ENCODE measurements at regions not wholly inside any gene's neighbourhood (a gene's known extent, or its start where the extent isn't known, plus 50 kb on each side); places are given as distances from the start of the nearest gene placed in this dataset.

DNA sequence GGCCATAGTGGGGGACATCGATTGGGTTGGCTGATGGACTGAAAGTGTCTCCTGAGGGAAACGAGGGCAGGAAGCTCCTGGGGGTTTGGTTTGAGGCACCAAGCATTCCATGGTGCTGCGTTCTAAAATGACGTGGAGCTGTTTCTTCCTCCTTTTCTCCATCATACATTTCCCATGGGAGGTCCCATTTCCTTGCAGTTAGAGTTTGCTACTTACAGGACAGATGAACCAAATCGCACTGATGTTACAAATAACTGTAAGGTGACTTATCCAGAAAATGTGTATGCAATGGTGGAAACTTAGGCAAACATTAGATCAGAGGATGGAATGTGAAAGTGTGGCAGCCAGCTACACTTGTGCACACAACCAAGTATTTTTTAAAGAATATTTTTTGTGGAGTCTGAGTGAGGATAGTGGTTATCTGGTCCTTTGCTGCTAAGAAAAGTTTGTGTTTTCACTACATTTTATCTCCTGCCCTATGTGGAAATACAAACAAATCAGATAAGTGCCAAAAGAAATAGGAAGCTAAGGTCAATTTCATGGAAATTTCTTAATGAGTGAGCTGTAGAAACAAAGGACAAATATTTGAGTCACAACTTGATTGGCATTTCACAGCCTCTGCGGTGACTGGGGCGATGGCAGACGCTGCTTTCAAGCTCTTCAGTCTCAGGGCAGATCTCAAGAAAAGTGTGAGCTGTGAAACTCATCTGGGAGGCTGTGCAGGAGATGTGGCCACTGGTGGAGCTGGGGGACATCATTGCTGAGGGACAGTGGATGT, 256.2 kb downstream of the TSN start:
- Histone ChIP-seq H3K27ac (ENCODE audit: low read length) (no peak overlapping the region), H3K36me3 (ENCODE audit: control insufficient read depth in 2 of 2, insufficient read depth in 2 of 2, low read length in 2 of 2) (no peaks in the 10 kb centered on the region), H3K9ac (ENCODE audit: low read length in 2 of 2) (no peak overlapping the region), H3K4me3 (ENCODE audit: low read length in 2 of 2) (no peak overlapping the region), H3K27me3 (ENCODE audit: control insufficient read depth in 1 of 2, insufficient read depth in 2 of 2, low read length in 2 of 2) (no peaks in the 10 kb centered on the region), H3K4me1 (ENCODE audit: control insufficient read depth, insufficient read depth, low read length) (no peaks in the 10 kb centered on the region), H3K9me3 (ENCODE audit: control insufficient read depth in 2 of 2, low read length in 2 of 2) (no peaks in the 10 kb centered on the region)

DNA sequence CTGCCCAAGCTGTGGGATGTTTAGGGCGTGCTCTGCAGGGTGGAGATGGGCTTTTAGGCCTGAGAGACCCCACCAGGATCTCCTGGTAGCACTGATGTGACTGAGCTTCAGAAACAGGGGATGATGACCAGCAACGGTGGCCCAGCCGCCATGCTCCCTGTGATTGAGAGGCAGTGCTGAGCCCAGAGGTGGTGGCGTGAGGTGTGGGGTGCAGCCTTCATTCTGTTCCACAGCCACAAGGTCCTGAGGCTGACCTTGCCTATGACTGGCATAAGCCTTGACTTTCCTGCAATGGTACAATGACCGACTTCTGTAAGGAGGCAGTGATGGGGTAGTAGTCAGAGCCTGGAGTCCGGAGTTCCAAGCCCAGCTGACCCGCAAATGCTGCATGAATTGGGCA, 263.3 kb downstream of the TSN start:
- Histone ChIP-seq H3K4me3 (ENCODE audit: low read length in 2 of 2) (no peak overlapping the region), H3K9ac (ENCODE audit: low read length in 2 of 2) (no peak overlapping the region), H3K27ac (ENCODE audit: low read length) (no peak overlapping the region), H3K36me3 (ENCODE audit: control insufficient read depth in 2 of 2, insufficient read depth in 2 of 2, low read length in 2 of 2) (no peaks in the 10 kb centered on the region), H3K27me3 (ENCODE audit: control insufficient read depth in 1 of 2, insufficient read depth in 2 of 2, low read length in 2 of 2) (no peaks in the 10 kb centered on the region), H3K9me3 (ENCODE audit: control insufficient read depth in 2 of 2, low read length in 2 of 2) (no peaks in the 10 kb centered on the region), H3K4me1 (ENCODE audit: control insufficient read depth, insufficient read depth, low read length) (no peaks in the 10 kb centered on the region)

- no peak overlapping the region for H3K27ac ChIP-seq (ENCODE audit: low read length)
- no peaks in the 10 kb centered on the region for H3K9me3 ChIP-seq (ENCODE audit: control insufficient read depth in 2 of 2, low read length in 2 of 2)
- no peaks in the 10 kb centered on the region for H3K36me3 ChIP-seq (ENCODE audit: control insufficient read depth in 2 of 2, insufficient read depth in 2 of 2, low read length in 2 of 2)
- no peak overlapping the region for H3K4me3 ChIP-seq (ENCODE audit: low read length in 2 of 2)
- H3K9ac ChIP-seq (ENCODE audit: low read length in 2 of 2) = no peak overlapping the region
- no peaks in the 10 kb centered on the region for H3K4me1 ChIP-seq (ENCODE audit: control insufficient read depth, insufficient read depth, low read length)
- no peaks in the 10 kb centered on the region for H3K27me3 ChIP-seq (ENCODE audit: control insufficient read depth in 1 of 2, insufficient read depth in 2 of 2, low read length in 2 of 2)
These were observed 264.3 kb downstream of the TSN start for GRCh38 chr2:122019724-122020123.

- no peaks in the 10 kb centered on the region for H3K27me3 ChIP-seq (ENCODE audit: control insufficient read depth in 1 of 2, insufficient read depth in 2 of 2, low read length in 2 of 2)
- H3K9ac ChIP-seq (ENCODE audit: low read length in 2 of 2) = no peak overlapping the region
- no peaks in the 10 kb centered on the region for H3K9me3 ChIP-seq (ENCODE audit: control insufficient read depth in 2 of 2, low read length in 2 of 2)
- no peaks in the 10 kb centered on the region for H3K36me3 ChIP-seq (ENCODE audit: control insufficient read depth in 2 of 2, insufficient read depth in 2 of 2, low read length in 2 of 2)
- no peak overlapping the region for H3K27ac ChIP-seq (ENCODE audit: low read length)
- no peaks in the 10 kb centered on the region for H3K4me1 ChIP-seq (ENCODE audit: control insufficient read depth, insufficient read depth, low read length)
- no peak overlapping the region for H3K4me3 ChIP-seq (ENCODE audit: low read length in 2 of 2)
These were observed 264.9 kb downstream of the TSN start for GRCh38 chr2:122020377-122020776.

GRCh38 chr2:122021941-122022340, 266.5 kb downstream of the TSN start:
- Histone ChIP-seq H3K36me3 (ENCODE audit: control insufficient read depth in 2 of 2, insufficient read depth in 2 of 2, low read length in 2 of 2) (no peaks in the 10 kb centered on the region), H3K4me1 (ENCODE audit: control insufficient read depth, insufficient read depth, low read length) (no peaks in the 10 kb centered on the region), H3K27ac (ENCODE audit: low read length) (no peak overlapping the region), H3K9me3 (ENCODE audit: control insufficient read depth in 2 of 2, low read length in 2 of 2) (no peaks in the 10 kb centered on the region), H3K4me3 (ENCODE audit: low read length in 2 of 2) (no peak overlapping the region), H3K9ac (ENCODE audit: low read length in 2 of 2) (no peak overlapping the region), H3K27me3 (ENCODE audit: control insufficient read depth in 1 of 2, insufficient read depth in 2 of 2, low read length in 2 of 2) (no peaks in the 10 kb centered on the region)

DNA sequence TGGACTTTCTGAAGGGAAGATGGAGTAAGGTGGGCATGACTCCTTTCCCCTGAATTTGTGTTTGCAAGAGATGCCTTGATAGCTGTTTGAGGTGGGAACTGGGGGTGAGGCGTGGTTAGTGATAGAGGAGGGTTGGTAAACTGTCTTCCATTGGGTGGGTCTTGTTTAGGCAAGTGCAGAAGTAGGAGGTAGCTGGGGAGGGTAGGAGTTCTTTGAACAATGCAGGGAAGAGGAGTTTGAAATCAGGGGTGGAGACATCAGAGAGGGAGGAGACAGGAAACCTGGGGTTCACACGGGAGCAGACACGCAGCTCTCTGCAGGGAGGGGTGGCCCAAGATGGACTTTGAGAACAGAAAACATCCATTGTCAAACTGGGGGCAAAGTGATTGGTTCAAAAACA, 267.1 kb downstream of the TSN start:
- Histone ChIP-seq H3K4me3 (ENCODE audit: low read length in 2 of 2) (no peak overlapping the region), H3K36me3 (ENCODE audit: control insufficient read depth in 2 of 2, insufficient read depth in 2 of 2, low read length in 2 of 2) (no peaks in the 10 kb centered on the region), H3K27me3 (ENCODE audit: control insufficient read depth in 1 of 2, insufficient read depth in 2 of 2, low read length in 2 of 2) (no peaks in the 10 kb centered on the region), H3K9me3 (ENCODE audit: control insufficient read depth in 2 of 2, low read length in 2 of 2) (no peaks in the 10 kb centered on the region), H3K27ac (ENCODE audit: low read length) (no peak overlapping the region), H3K9ac (ENCODE audit: low read length in 2 of 2) (no peak overlapping the region), H3K4me1 (ENCODE audit: control insufficient read depth, insufficient read depth, low read length) (no peaks in the 10 kb centered on the region)

GRCh38 chr2:122023059-122023864, 267.8 kb downstream of the TSN start:
- no peak overlapping the region for H3K9ac ChIP-seq (ENCODE audit: low read length in 2 of 2)
- no peaks in the 10 kb centered on the region for H3K27me3 ChIP-seq (ENCODE audit: control insufficient read depth in 1 of 2, insufficient read depth in 2 of 2, low read length in 2 of 2)
- no peak overlapping the region for H3K27ac ChIP-seq (ENCODE audit: low read length)
- H3K4me1 ChIP-seq (ENCODE audit: control insufficient read depth, insufficient read depth, low read length) = no peaks in the 10 kb centered on the region
- no peaks in the 10 kb centered on the region for H3K9me3 ChIP-seq (ENCODE audit: control insufficient read depth in 2 of 2, low read length in 2 of 2)
- no peaks in the 10 kb centered on the region for H3K36me3 ChIP-seq (ENCODE audit: control insufficient read depth in 2 of 2, insufficient read depth in 2 of 2, low read length in 2 of 2)
- no peak overlapping the region for H3K4me3 ChIP-seq (ENCODE audit: low read length in 2 of 2)

DNA sequence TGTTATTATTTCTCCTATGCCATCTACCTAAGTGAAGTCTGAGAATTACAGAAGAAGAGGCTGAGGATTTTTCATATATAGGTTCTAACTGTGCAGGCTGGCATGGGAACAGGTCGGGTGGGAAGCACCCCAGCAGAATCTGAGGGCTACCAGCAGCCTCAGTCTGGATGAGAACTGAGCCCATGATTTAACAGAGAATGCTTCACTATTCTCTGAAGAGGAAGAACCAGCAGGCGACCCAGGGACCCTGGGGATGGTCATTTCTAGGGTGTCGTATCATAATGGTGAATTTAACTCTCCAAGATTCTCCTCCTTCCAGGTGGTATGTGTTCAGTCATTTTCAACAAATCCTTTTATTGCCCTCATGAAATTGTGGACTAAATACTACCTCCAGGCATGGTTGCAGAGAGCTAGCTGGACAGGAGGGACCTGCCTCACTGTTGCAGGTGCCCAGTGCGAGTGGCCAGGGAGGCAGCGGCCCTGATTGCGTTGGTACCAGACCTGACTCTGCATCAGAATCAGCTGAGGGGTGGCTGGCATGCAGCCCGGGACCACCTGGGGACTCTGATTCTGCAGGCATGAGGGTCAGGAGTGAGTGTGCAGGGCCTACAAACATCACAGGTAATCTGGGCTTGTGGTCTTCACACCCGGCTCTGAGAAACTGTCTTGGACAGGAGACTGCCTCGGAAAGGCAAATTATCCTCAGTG, 272.2 kb downstream of the TSN start:
- H3K36me3 ChIP-seq (ENCODE audit: control insufficient read depth in 2 of 2, insufficient read depth in 2 of 2, low read length in 2 of 2) = no peaks in the 10 kb centered on the region
- no peaks in the 10 kb centered on the region for H3K4me1 ChIP-seq (ENCODE audit: control insufficient read depth, insufficient read depth, low read length)
- H3K27me3 ChIP-seq (ENCODE audit: control insufficient read depth in 1 of 2, insufficient read depth in 2 of 2, low read length in 2 of 2) = no peaks in the 10 kb centered on the region
- no peak overlapping the region for H3K4me3 ChIP-seq (ENCODE audit: low read length in 2 of 2)
- H3K9ac ChIP-seq (ENCODE audit: low read length in 2 of 2) = no peak overlapping the region
- no peaks in the 10 kb centered on the region for H3K9me3 ChIP-seq (ENCODE audit: control insufficient read depth in 2 of 2, low read length in 2 of 2)
- H3K27ac ChIP-seq (ENCODE audit: low read length) = no peak overlapping the region

DNA sequence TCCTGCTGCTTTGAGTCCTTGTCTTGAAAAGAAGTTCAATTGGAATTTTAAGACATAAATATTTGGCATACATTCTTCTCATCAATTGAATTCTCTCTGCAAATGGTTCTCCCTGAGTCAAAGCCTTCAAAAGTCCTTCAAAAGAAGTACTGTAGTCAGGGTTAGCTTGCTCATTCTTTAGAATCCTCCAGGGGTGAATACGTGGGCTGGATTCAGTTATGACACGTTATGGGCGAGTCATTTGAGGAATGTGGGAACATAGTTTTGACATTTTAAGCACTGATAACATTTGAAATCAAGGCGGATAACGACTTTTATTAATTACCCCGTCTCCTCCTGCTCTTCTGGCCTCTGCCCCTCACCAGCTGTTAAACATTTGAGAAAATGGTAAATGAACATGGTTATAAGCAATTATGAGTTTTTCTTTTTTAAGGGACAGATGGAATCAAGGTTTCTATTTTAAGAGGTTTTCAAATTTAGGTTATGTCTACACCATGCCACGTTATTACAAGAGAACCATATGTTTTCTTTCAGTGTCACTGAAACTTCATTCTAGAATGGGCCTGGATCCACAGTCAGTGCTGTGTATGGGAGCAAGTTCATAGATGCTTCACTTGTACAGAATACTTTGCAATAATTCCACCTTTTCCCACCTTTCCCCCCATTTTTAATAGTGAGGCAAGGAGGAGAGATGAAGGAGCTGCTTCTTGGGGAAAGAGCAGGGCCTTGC, 273.1 kb downstream of the TSN start:
- Histone ChIP-seq H3K36me3 (ENCODE audit: control insufficient read depth in 2 of 2, insufficient read depth in 2 of 2, low read length in 2 of 2) (no peaks in the 10 kb centered on the region), H3K9me3 (ENCODE audit: control insufficient read depth in 2 of 2, low read length in 2 of 2) (no peaks in the 10 kb centered on the region), H3K9ac (ENCODE audit: low read length in 2 of 2) (no peak overlapping the region), H3K4me1 (ENCODE audit: control insufficient read depth, insufficient read depth, low read length) (no peaks in the 10 kb centered on the region), H3K27me3 (ENCODE audit: control insufficient read depth in 1 of 2, insufficient read depth in 2 of 2, low read length in 2 of 2) (no peaks in the 10 kb centered on the region), H3K4me3 (ENCODE audit: low read length in 2 of 2) (no peak overlapping the region), H3K27ac (ENCODE audit: low read length) (no peak overlapping the region)

DNA sequence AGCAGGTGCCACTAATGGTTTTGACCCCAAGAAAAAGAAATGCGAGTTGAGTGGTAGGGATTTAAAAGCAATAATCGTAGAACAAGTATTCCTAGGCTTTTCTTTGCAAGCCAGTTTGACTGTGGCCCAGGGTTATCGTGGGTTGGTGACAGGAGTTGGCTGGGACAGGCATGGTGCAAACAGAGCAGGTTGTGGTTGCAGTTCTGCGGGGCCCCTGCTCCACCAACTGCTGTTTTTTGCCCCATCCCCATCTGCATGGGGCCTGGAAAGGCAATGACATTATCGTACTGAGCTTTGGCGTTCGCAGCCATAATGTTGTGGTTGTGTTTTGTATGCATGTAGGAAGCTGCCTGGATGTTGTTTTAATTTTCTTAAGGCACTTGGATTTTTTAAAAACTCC, 274.0 kb downstream of the TSN start:
- Histone ChIP-seq H3K27ac (ENCODE audit: low read length) (no peak overlapping the region), H3K9ac (ENCODE audit: low read length in 2 of 2) (no peak overlapping the region), H3K36me3 (ENCODE audit: control insufficient read depth in 2 of 2, insufficient read depth in 2 of 2, low read length in 2 of 2) (no peaks in the 10 kb centered on the region), H3K4me1 (ENCODE audit: control insufficient read depth, insufficient read depth, low read length) (no peaks in the 10 kb centered on the region), H3K9me3 (ENCODE audit: control insufficient read depth in 2 of 2, low read length in 2 of 2) (no peaks in the 10 kb centered on the region), H3K4me3 (ENCODE audit: low read length in 2 of 2) (no peak overlapping the region), H3K27me3 (ENCODE audit: control insufficient read depth in 1 of 2, insufficient read depth in 2 of 2, low read length in 2 of 2) (no peaks in the 10 kb centered on the region)

Measured in stomach smooth muscle (tissue), 2 donors.